GM12874 (cell line): ENCODE measurements at regions not wholly inside any gene's neighbourhood (a gene's known extent, or its start where the extent isn't known, plus 50 kb on each side); places are given as distances from the start of the nearest gene placed in this dataset.

Experiments
- TF ChIP-seq, protein P1 (sequence below): IDR thresholded peaks from 2 replicates; pipeline ENCODE4 v1.5.1; 2011; ENCODE audit warnings: low read depth, mild to moderate bottlenecking, control low read depth, low read length, moderate library complexity; ENCODE audit not compliant: insufficient read depth

DNA sequence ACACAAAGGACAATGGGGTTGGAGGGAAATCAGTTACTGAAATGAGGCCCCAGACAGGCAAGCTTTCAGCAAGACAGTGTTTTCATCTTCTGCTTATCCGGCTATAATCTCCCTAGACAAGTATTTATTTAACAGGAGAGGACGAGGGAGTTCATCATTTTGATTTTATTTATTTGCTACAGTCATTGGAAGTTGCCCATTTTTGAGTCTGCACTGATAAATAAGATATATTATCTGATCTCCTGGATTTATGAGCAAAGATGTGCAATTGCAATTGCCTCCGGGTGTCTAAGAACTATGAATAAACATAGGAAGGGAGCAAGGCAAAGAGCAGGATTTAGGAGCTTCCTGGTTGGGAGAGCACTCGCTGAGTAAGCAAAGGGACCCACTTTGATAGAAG lies 263.2 kb upstream of the EDA2R start:
- TF ChIP-seq, protein P1, sequence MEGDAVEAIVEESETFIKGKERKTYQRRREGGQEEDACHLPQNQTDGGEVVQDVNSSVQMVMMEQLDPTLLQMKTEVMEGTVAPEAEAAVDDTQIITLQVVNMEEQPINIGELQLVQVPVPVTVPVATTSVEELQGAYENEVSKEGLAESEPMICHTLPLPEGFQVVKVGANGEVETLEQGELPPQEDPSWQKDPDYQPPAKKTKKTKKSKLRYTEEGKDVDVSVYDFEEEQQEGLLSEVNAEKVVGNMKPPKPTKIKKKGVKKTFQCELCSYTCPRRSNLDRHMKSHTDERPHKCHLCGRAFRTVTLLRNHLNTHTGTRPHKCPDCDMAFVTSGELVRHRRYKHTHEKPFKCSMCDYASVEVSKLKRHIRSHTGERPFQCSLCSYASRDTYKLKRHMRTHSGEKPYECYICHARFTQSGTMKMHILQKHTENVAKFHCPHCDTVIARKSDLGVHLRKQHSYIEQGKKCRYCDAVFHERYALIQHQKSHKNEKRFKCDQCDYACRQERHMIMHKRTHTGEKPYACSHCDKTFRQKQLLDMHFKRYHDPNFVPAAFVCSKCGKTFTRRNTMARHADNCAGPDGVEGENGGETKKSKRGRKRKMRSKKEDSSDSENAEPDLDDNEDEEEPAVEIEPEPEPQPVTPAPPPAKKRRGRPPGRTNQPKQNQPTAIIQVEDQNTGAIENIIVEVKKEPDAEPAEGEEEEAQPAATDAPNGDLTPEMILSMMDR, result no peak

DNA sequence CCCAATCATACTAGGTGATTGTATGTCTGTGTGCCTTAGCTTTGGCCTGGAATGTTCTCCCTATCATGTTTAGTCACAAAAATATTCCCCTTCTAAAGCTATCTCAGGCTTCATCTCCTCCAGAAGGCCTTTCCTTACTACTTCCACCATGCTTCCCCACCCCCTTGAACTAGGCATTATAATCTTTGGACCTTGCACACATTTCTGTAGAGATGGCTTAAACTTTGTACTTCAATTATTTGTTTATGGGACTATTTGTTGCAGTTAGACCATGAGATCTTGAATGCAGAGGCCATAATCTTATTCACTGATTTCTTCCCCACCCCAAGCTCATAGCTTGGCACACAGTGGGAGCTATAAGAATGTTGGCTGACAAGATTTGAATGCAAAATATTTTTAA lies 262.0 kb upstream of the EDA2R start:
- TF ChIP-seq, protein P1, result no peak

DNA sequence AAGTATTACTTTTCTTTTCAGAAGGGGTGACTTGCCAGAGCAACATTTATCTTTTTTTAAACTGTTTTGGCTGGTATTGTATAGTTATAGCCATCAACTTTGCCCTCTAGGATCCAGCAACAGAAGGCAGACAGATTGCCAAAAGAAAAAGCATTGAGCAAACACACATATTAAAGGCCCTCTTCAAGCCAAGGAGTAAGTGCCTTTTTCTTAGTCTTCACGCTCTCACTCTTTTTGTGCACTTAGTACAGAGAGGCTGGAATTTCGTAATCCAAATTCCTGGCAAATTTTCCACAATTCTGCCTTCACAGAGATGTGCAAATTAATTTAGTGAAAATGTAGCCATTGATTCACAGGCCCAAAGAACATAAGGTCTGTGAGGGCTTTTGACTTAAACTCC lies 253.1 kb upstream of the EDA2R start:
- TF ChIP-seq, protein P1, result no peak

DNA sequence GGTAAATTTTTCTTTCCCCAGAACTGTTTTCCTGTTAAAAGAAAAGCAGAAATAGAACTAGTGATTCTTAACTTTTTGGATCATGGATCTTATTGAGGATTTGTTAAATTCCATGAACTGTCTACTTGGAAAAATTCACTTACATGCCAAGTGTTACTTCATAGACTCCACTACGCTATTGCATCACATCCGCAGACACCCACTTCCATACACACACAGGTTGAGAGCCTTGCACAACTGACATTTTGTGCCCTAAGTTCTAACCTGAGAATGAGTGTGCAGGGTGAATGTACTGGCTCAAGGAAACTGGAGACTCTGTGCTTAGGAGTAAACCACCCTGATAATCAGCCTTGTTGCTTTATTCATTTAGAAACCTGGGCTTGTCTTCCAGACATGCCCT lies 250.5 kb upstream of the EDA2R start:
- TF ChIP-seq, protein P1, result no peak

DNA sequence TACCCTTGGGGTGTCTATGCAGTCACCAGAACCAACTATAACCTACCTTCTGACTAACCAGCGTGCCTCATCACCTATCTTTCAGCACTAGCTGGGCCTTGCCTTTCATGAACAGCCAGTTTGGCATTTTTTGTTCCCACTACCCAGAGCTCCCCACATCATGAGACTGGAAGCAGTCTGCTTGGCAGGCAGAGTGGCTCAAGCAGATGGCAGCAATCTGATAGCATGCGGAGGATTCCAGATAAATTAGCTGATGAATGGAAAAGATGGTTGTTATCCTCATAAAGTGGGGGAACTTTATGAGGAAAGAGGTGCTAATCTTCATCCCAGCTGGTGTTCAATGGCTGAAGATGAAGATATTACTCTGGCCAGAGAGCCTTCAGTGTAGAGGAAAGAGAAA lies 243.2 kb upstream of the EDA2R start:
- TF ChIP-seq, protein P1, result no peak

DNA sequence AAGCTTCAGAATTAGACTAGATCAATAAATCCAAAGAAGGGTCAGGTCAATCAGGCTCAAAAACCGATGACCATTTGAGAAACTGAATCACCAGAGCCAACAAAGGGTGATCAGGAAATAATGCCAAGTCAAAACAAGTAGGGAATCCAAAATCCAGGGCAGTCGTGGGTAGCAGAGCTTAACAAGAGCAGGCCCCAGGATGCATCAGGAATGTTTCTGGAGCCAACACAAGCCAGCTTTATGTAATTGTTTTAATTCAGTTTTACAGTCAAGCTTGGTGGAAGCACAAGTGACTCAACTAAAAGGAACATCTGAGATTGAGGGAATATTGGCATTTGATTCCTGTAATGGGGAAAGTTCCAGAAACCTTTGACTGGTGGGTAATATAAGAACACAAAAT lies 237.9 kb upstream of the EDA2R start:
- TF ChIP-seq, protein P1, result no peak

DNA sequence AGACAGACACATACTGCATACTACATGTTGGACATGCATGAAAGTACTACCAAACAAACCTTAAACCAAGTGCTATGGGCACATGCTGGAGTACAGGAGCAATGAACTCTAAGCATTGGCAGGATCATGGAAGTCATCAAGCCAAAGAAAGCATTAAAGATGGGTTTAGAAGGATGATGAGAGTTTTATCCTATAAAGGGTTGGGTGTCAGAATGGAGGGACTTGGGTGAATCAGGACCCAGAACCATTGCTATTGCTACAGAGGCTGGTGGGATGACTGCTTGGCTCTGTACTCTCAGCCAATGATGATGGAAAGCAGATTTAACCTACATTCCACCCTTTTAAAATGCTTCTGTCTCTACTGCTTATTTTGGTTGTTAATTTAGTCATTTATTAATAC lies 233.9 kb upstream of the EDA2R start:
- TF ChIP-seq, protein P1, result no peak

DNA sequence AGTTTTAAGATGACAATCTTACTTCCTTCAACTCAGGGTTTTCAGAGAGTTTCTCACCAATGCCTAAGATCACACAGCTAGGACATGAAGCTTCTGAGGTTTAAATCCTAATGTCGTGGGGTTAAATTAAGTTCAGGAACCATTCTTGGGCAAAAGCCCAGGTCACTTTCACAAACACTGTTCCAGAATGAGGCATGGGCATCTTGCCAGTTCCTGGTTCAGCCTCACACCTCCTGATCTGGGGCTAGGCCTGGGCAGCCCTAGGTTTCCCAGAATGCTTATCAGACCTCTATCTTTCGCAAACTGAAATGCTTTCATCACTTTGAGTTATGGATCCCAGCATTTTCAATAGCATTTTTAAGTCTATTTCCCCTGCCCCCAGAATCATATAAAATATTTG lies 224.8 kb upstream of the EDA2R start:
- TF ChIP-seq, protein P1, result no peak
